HG02678 (cell line): ENCODE measurements at regions not wholly inside any gene's neighbourhood (a gene's known extent, or its start where the extent isn't known, plus 50 kb on each side); places are given as distances from the start of the nearest gene placed in this dataset.
"Not testable (repeated sequence)": the region's sequence is repeated elsewhere in the genome, so short reads cannot be mapped to it uniquely, and the experiment has no call there.

ENCODE experiments used
- ATAC-seq: cut with Tn5 transposase; IDR thresholded peaks from one replicate; pipeline ENCODE4 v1.9.1; 2021; ENCODE audit warnings: mild to moderate bottlenecking, moderate library complexity; ENCODE audit not compliant: unreplicated experiment

DNA sequence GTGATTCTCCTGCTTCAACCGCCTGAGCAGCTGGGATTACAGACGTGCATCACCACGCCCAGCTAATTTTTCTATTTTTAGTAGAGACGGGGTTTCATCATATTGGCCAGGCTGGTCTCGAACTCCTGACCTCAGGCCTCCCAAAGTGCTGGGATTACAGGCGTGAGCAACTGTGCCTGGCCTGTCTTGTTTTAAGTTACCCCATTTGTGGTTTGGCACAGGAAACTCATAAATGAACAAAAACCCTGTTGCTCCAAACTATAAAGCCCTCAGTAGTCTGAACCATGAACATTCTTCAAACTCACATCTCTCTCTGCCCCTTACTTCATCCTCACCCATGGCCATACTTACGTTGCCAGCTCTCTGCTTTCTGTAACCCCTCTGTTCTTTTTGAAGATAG, 61.7 kb downstream of the RHOU start:
- ATAC-seq, result not testable (repeated sequence)

DNA sequence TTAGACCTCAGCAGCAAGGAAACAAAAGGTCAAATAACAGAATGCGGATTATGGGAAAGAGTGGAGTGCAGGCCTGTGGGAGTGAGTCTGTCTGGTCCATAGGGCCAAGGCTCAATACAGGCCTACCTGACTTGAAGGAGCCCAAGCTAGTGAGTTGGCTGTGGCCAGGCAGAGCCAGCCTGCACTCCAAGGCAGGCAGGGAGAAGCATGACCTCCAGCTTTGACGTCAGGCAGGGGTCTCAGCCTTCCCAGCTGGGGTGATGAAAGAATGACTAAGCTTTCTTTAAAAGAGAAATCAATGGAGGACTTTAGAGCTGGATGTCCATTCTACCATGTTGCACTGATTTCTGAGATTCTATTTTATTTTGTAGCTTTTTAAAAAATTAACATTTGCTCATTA, 62.8 kb downstream of the RHOU start:
- ATAC-seq, result no peak

DNA sequence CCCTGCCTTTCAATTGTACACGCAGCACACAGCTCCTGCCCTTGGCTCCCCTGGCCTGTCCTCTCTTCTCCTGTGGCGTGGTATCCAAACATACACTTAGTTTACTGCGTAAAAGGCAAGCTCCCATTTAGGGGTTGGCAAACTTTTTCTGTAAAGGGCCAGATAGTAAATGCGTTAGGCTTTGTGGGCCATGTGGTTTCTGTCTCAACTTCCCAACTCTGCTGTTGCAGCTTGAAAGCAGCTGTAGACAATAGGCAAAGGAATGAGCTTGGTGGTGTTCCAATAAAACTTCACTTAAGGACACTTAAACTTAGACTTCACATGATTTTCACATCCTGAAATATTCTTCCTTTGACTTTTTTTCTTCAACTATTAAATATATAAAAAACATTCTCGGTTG, 63.3 kb downstream of the RHOU start:
- no peak for ATAC-seq

DNA sequence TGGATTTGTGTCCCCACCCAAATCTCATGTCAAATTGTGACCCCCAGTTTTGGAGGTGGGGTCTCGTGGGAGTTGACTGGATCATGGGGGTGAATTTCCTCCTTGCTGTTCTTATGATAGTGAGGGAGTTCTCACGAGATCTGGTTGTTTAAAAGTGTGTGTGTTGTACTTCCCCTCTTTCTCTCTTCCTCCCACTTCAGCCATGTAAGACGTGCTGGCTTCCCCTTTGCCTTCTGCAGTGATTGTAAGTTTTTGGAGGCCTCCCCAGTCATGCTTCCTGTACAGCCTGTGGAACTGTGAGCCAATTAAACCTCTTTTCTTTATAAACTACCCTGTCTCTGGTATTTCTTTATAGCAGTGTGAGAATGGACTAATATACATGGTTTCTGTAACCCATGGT, 64.6 kb downstream of the RHOU start:
- ATAC-seq, result no peak

DNA sequence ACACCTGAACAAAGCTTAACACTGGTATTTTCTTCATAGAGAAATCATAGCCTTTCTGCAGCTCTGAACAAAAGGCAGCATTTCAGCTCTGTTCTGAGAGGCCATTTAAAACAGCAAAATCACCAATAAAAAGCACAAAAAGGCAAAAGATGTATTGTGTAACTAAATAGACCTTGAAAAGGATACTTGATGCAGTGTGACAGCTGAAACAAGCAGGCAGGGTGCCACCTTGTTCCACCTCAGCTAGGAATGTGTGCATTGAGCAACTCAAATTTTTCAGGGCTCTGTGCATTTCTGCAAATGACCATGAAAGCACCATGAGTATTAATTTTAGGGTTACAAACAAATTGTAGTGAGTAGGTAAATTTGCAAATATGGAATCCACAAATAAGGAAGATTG, 65.8 kb downstream of the RHOU start:
- no peak for ATAC-seq

DNA sequence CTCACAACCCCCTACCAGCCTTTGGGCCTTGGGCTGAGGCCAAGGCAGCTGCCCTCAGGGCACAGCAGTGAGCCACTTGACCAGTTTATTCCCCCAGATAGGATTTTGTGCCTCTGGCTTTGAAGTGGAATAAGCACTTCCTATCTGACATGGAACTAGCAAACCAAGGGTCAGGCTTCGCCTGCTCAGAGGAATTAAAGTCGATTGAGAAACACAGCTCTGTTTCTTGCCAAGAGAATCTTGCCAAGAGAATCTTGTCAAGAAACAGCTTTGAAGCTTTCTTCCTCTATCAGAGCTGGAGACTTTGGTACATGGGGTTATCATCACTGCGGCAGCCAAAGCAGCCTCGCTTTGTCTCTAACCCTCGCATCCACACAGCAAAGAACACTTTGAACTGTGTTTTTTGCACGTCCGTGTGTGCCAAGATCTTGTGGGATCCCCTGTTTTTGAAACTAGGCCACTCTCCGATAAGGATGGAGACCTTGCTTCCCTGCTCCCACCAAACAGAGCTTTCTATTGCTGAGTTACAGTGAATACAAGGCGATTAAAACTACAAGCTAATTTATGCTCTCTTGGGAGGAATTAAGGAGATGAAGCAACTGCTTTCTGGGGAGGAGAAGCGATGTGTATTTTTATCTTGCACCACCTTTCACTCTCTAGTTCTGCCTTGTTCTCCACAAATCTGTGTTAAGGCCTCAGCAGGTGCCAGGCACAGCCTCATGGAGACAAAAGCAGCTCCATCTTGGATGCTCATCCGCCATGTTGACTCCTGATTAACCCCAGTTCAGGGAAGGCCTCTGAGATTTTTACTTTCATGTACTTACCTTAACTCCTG, 67.3 kb downstream of the RHOU start:
- no peak for ATAC-seq

DNA sequence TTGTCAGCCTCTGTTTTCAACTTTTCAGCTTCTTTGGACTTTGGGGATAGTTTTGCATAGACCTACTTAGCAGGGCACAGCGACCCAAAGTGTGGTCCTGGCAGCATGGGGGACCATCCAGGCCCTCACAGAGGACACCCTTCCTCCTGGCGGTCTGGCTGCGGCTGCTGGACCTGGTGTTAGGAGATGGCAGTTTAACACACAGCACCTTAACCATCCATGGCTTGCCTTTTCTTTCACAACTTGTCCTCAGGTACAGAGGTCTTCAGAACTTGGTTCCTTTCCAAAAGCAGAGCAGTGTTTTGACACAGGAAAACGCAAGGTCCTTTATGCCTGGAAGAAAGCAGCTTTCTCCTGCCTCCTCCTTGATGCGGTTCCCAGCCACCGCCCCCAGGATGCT, 68.1 kb downstream of the RHOU start:
- ATAC-seq, result no peak

DNA sequence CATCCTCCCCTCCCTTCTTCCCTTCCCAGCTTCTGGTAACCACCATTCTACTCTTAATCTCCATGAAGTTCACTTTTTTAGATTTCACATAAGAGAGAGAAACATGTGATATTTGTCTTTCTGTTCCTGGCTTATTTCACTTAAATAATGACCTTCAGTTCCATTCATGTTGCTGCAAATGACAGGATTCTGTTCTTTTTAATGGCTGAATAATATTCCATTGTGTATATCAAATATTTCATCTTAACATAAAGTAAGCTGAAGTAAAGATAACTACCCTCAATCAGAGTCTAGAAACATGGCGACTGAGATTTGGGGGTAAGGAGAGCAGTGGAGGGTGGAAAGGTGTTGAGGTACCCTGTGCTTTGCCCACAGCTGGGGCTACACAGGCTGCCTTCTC, 68.9 kb downstream of the RHOU start:
- no peak for ATAC-seq

DNA sequence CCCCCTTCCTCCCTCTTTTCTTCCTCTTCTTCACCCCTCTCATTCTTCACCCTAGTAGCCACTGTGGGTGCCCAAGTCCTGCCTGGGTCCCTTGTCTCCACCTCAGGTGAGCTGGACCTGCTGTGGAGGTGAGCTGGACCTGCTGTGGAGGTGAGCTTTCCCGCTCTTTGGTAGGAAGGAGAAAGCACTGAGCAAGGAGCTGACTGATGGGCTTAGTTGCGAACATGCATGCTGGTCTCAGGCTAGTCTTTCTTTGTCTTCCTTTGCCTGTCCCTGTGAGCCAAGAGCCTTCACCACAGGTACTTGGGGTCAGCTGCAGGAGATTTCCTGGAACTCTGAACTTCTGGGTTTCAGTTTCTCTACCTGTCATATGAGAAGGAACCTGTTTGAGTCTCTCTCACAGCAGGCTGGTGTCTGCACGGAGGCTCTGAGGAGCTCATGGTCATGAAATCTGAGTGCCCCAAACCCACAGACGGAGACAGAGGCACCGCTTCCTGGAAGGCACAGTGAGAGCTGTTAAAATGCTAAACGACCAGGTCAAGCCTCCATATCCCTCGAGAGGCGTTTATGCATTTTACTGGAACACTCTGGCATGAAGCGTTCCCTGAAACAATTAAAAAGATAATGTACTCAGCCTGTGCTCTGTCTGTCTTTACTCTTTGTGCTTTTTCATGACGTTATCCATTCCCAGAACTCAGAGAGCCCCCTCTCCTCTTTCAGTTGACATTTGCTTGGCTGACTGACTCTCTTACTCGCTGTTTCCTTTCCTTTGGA, 69.5 kb downstream of the RHOU start:
- ATAC-seq, result no peak

DNA sequence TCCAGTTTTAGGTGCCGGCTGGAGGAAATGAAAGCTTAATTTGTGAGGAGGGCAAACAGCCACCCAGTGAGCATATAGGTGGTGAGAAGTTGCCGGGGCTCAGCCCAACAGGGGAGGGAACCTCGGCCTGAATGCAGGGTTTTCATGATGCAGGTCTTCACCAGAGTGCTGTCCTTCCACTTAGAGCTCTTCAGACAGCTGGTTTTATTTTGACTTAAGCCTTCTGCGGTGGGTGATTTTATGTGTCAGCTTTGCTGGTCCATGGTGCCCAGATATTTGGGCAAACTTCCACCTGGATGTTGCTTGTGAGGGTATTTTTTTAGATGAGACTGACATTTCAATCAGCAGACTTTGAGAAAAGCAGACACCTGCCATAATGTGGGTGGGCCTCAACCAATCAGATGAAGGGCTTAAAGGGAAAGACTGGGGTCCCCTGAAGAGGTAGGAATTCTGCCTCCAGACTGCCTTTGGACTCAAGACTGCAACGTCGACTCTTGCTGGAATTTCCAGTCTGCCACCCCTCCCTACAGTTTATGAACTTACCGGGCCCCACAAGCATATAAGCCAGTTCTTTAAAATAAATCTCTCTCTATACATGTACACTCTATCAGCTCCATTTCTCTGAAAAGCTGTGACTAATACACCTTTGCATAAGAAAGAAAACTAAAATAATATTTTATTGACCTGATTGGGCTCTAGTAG, 72.8 kb downstream of the RHOU start:
- no peak for ATAC-seq

DNA sequence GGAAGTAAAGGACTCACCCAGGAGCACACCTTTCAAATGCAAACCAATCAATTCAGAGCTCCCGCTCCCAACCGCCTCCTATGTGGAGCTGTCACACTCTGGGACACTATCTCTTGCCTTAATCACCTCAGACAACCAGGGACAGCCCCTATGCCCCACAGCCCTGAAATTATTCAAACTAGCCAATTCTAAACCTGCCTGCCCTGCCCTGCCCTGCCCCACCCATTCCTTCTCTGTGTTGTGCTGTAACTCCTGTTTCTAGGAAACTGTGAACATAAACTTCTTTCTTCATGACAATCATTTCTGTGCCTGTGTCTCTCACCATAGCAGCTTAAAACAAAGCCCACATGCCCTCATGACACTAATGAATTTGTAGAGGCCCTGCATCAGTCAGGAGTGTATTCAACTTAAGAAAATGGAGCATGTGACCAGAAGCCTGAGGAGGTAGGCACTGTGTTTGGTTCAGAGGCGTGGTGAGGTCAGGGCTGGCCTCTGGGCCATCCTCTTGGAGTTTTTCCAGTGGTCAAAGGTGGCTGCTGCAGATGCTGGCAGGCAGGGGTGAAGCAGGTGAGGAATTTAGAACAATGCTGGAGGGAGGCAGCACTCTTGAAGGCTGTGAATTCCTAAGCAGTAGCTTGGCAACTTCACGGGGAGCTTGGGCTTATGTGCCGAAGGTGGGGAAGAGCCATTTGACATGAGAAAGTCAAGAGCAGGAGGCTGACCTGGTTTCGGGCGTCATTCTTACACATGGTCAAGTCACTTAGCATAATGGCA, 74.5 kb downstream of the RHOU start:
- no peak for ATAC-seq

DNA sequence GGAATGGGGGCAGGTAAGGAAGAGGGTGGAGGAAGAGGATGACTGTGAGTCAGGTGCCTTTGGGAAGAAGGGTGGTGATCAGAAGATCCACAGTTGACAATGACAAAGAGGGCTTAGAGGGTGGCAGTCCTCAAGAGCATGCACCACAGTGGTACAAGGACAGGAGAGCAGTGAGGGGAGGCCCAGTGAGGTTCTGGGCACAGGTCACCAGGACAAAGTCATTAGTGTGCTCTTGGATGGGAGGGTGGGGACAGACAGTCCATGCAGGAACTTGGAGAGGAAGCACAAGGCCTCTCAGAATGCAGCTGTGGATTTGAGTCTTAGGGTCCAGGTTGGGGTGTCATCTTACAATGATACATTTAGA, 75.1 kb downstream of the RHOU start:
- ATAC-seq, result no peak

DNA sequence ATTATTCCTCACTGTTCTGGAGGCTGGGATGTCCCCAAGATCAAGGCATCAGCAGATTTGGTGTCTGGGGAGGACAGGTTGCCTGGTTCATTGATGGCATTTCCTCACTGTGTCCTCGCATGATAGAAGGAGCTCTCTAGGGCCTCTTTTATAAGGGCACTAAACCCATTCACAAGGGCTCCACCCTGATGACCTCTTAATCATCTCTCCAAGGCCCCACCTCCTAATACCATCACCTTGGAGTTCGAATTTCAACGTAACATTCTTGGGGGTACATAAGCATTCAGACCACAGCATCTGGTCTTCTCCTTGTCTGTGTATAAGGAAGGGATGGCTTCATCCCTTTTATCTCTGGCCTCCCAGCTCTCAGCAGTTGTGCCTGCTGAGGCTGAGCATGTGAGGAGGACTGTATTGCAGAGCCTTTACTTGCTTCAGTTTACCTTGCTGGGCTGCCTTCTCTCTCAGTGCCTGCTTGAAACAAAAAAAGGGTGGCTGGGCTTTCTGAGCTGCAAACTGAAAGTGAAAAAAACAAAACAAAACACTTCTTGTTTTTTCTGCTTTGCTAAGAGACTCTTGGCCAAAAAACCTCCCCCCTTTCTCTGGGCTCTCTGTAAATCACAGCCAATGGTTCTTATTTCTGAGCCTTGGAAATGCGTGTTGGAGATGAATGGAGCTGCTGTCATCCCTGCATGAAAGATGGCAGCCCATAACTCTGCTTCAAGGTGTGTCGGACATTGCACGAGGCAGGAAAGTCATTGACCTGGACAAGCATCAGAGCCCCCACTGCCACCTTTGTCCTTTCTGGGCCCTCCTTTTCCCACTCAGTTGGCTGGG, 75.8 kb downstream of the RHOU start:
- peak; percentile 83 for ATAC-seq

DNA sequence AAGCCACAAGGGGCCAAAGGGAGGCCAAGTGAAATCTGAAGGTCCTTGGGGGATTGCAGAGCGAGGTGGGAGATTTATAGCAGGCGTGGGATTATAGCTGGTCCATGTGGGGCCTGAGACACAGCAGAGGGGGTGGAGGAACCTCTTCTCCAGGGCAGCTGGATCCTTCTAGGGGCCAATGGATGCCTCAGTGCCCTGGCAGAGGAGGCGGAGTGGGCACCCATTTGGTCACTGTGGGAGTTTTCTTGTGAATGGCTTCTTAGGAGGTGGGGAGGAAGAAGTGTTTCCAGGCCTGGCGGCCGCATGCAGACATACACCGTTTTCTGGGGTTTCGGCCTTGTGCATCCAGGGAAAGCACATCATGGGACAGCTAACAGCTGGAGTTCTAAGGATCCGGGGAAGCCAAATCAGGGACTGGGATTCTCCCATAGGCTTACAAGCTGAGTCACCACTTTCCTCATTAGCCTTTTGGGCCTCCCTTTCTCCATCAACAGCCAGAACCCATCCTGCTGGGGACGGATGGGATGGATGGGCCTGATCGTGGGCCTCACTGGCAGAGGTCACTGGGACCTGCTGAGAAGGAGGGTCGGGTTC, 76.5 kb downstream of the RHOU start:
- ATAC-seq, result no peak

DNA sequence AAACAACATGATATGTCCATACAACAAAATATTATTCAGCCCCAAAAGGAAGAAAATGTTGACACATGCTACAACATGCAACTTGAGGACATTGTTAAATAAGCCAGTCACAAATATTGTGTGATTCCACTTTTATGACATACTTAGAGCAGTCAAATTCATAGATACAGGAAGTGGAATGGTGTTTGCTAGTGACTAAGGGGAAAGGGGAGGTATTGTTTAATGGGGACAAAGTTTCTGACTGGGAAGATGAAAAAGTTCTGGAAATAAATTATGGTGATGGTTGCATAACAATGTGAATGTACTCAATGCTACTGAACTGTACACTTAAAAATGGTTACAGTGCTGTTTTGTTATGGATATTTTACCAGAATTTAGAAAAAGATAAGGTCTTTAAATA, 77.7 kb downstream of the RHOU start:
- no peak for ATAC-seq

DNA sequence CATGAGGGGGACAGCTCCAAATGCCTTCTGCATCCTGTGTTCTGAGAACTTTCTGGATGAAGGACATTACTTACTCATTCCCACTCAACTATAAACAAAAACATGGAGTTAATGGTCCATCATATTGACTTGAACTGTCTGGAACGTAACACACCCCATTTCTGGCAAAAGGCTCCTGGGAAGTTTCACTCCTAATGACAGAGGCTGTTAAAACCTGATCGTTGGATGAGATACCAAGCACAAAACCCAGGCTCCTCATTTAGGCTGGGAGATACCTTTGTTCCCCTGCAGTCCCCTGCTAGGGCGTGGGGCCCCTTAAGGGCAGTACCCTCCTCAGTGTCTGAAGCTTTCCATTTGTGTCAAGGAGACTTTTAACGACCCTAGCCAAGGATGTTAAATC, 78.9 kb downstream of the RHOU start:
- no peak for ATAC-seq

DNA sequence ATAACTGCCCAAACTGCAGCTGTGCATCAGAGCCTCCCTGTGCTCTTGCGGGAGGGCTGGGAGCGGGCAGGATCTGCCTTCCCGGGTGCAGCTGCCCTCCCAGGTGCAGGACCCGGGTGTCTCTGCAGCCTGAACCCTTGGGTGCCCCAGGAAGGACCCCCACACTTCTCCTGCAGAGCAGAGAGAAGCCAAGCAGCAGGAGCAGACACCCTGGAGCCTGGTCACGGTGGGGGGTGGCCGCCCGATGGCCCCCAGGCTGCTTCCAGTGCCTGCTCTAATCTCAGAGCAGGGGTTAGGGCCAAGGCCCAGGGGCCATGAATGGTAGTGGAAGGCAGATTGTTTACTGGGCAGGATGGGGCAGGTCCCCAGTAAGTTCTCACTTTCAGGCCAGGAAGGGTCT, 83.0 kb downstream of the RHOU start:
- no peak for ATAC-seq

DNA sequence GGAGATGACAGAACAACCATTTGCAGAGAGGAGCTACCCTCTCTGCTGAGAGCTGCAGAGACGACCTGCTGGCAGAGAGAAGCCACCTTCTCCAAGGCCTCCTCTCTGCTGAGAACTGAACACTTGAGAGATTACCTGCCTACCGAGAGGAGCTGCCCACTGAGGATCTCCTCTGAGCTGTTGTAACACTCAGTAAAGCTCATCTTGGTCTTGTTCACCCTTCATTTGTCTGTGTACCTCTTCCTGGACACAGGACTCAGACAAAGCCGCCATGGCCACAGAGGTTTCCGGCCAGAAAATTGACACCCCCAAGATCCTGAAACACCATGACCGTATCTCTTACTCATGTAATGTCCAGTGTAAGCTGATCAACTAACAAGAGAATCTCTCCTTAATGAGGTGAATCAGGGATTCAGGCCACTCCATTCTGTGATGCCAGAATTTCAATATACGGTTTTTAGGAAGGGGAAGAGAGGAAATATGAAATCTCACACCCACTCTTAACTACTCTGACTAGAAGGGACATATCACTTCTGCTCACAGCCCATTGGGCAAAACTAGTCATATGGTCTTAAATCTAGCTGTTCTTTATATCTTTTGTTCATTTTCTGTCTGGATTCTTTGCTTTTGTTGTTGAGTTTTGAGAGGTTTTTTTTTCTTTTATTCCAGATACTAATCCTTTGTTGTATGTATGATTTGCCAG, 83.8 kb downstream of the RHOU start:
- ATAC-seq, result no peak

DNA sequence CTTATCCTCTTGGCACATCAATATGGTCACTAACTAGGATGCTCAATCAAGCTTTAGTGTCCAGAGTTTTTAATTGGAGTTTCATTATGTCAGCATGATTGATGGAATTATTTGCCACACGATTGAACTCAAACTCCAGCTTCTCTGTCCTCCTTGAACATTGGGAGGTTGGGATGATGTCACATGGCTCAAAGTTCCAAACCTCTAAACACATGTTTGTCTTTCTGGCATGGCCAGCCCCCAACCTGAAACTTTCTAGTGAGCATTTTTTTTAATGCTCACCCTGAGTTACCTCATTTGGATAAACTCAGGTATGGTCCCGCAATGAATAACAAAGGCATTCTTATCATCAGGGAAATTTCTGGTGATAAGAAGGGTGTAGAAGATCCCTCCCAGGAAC, 86.0 kb downstream of the RHOU start:
- ATAC-seq, result no peak
